ENCODE measurements at regions not wholly inside any gene's neighbourhood (a gene's known extent, or its start where the extent isn't known, plus 50 kb on each side); places are given as distances from the start of the nearest gene placed in this dataset.
"Not testable (repeated sequence)": the region's sequence is repeated elsewhere in the genome, so short reads cannot be mapped to it uniquely, and the experiment has no call there.

- DNase-seq (ENCODE audit: low read depth): no peak
Observed at GRCh38 chr20:56872620-56873458, 243.7 kb downstream of the TFAP2C start.

- DNase-seq (ENCODE audit: low read depth): no peak
Observed at GRCh38 chr20:56873836-56874235, 244.7 kb downstream of the TFAP2C start.

- no peak for DNase-seq (ENCODE audit: low read depth)
Observed at GRCh38 chr20:56875052-56875659, 246.1 kb downstream of the TFAP2C start.

- no peak for DNase-seq (ENCODE audit: low read depth)
Observed at GRCh38 chr20:56875803-56876202, 246.7 kb downstream of the TFAP2C start.

- DNase-seq (ENCODE audit: low read depth): no peak
Observed at GRCh38 chr20:56885521-56885920, 256.4 kb downstream of the TFAP2C start.

GRCh38 chr20:56890011-56890410 lies 260.9 kb downstream of the TFAP2C start:
- no peak for DNase-seq (ENCODE audit: low read depth)

- DNase-seq (ENCODE audit: low read depth): no peak
Observed at GRCh38 chr20:56893226-56893917, 264.3 kb downstream of the TFAP2C start.

GRCh38 chr20:56896447-56896846 lies 267.3 kb downstream of the TFAP2C start:
- no peak for DNase-seq (ENCODE audit: low read depth)

GRCh38 chr20:56897318-56897957 lies 268.3 kb downstream of the TFAP2C start:
- no peak for DNase-seq (ENCODE audit: low read depth)

- DNase-seq (ENCODE audit: low read depth): no peak
Observed at GRCh38 chr20:56897958-56898349, 268.8 kb downstream of the TFAP2C start.

GRCh38 chr20:56899506-56899905 lies 270.4 kb downstream of the TFAP2C start:
- DNase-seq (ENCODE audit: low read depth): no peak

GRCh38 chr20:56900252-56900651 lies 271.1 kb downstream of the TFAP2C start:
- no peak for DNase-seq (ENCODE audit: low read depth)

- no peak for DNase-seq (ENCODE audit: low read depth)
Observed at GRCh38 chr20:56903421-56903820, 274.3 kb downstream of the TFAP2C start.

- DNase-seq (ENCODE audit: low read depth): no peak
Observed at GRCh38 chr20:56903858-56904257, 274.8 kb downstream of the TFAP2C start.

- DNase-seq (ENCODE audit: low read depth): no peak
Observed at GRCh38 chr20:56909918-56910714, 281.0 kb downstream of the TFAP2C start.

GRCh38 chr20:56911946-56912345 lies 282.8 kb downstream of the TFAP2C start:
- DNase-seq (ENCODE audit: low read depth): no peak

- no peak for DNase-seq (ENCODE audit: low read depth)
Observed at GRCh38 chr20:56914532-56914931, 285.4 kb downstream of the TFAP2C start.

GRCh38 chr20:56916345-56916622 lies 287.2 kb downstream of the TFAP2C start:
- DNase-seq (ENCODE audit: low read depth): no peak

- not testable (repeated sequence) for DNase-seq (ENCODE audit: low read depth)
Observed at GRCh38 chr20:56920041-56920440, 290.9 kb downstream of the TFAP2C start.

- DNase-seq (ENCODE audit: low read depth): no peak
Observed at GRCh38 chr20:56922497-56922896, 293.4 kb downstream of the TFAP2C start.

GRCh38 chr20:56924292-56925081 lies 295.4 kb downstream of the TFAP2C start:
- no peak for DNase-seq (ENCODE audit: low read depth)
